ENCODE measurements at regions not wholly inside any gene's neighbourhood (a gene's known extent, or its start where the extent isn't known, plus 50 kb on each side); places are given as distances from the start of the nearest gene placed in this dataset.
A peak's percentile ranks its signal among the peaks of the same experiment; 100 is the strongest.
"Not testable (repeated sequence)": the region's sequence is repeated elsewhere in the genome, so short reads cannot be mapped to it uniquely, and the experiment has no call there.

DNA sequence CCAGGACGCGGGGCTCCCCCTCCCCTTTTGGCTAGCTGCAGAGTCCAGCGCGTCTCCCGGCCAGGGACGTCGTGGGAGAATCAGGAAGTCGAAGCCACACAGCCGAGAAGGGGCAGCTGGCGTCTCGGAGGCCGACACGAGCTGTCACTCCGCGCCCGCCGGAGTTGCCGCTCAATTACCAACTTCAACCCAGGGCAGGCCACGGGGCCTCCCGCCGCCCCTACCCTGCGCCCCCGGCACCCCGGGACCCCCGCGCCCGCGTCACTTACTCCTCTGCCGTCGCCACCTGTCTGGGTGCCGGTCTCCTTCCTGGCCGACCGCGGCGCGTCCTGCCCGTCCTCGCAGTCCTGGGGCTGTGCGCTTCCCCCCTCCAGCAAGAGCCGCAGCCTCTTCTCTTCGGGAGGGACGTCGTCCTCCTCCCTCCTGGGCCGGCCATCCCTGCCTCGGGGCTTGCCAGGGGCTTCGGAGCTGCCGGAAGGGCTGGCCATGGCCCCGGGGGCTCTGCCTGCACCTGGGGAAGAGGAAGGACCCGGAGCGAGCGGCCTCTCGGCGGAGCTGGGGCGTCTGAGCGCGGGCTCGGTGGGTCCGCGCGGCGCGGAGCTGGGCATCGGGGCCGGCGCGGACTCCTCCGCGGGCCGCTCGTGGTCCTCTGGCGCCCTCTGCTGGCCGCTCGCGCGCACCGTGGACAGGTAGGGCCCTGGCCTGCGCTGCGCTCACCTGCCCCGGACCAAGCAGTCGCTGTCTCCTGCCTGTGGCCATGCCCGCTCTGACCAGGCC lies 65.6 kb upstream of the CLEC6A start:
- DNase-seq (ENCODE audit: low spot score) = peak; percentile 53

DNA sequence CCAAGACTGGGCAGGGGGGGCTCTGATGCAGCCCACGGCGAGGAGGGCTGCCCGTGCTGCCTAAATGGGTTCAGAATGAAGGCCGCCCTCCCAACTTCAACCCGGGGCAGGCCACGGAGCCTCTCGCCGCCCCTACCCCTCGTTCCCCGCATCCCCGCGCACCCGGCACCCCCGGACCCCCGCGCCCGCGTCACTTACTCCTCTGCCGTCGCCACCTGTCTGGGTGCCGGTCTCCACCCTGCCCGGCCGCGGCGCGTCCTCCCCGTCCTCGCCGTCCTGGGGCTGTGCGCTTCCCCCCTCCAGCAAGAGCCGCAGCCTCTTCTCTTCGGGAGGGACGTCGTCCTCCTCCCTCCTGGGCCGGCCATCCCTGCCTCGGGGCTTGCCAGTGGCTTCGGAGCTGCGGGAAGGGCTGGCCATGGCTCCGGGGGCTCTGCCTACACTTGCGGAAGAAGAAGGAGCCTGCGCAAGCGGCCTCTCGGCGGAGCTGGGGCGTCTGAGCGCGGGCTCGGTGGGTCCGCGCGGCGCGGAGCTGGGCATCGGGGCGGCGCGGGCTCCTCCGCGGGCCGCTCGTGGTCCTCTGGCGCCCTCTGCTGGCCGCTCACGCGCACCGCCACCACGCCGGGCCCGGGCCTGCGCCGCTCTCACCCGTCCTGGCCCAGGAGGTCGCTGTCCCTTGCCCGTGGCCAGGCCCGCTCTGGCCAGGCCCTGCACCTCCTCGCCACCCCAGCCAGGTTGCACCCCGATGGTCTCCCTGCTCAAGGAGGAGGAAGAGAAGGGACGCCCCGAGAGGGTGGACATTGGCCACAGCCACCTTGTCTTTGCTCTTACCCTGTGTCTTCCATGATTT lies 59.3 kb upstream of the CLEC6A start:
- DNase-seq (ENCODE audit: low spot score) = peak; percentile 74

DNA sequence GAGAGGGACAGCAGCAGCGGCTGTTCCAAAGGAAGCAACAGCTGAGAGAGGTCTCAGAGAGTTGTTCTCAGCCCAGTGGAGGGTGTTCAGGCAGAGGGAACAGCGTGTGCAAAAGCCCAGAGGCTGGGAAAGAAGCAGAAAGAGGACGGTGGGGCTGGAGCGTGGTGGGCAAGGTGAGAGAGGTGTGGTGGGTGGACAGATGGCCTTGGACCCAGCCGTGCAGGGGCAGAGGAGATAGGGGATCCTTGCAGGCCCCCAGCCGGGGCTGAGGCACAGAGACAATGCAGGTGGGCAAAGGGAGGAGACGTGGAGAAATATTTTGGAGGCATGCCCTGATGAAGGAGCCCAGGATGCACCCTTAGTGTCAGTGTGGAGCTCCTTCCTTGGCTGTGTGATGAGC lies 58.4 kb upstream of the CLEC6A start:
- not testable (repeated sequence) for DNase-seq (ENCODE audit: low spot score)

DNA sequence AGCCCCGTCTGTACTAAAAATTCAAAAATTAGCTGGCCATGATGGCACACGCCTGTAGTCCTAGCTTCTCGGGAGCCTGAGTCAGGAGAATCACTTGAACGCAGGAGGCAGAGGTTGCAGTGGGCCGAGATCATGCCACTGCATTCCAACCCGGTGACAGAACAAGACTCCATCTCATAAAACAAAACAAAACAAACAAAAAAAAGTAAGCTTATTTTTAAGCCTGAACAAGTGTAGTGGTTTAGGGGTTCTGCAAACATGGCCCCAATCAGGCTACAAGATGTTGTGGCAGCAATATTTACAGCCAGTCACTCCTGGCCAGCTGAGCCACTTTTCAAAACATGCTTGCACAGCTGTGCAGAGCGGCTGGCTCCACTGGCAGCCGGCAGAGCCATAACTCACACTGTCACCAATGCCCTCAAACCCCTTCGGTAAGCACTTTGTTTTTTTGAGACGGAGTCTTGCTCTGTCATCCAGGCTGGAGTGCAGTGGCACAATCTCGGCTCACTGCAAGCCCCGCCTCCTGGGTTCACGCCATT lies 56.2 kb upstream of the CLEC6A start:
- not testable (repeated sequence) for DNase-seq (ENCODE audit: low spot score)

DNA sequence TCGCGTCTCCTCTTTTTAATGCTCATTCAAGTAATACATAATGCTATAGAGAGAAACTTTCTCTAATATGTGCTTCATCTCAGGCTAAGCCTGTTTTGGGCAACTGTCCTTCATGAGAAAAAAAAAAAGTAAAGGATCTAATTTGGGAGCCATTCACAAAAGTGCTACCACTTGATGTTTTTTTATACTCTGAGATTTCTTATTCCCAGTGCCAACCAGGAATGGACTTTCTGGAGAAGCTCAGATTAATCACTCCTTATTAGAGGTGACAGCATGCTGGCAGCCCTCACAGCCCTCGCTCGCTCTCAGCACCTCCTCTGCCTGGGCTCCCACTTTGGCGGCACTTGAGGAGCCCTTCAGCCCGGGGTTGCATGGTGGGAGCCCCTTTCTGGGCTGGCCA lies 51.9 kb upstream of the CLEC6A start:
- not testable (repeated sequence) for DNase-seq (ENCODE audit: low spot score)

DNA sequence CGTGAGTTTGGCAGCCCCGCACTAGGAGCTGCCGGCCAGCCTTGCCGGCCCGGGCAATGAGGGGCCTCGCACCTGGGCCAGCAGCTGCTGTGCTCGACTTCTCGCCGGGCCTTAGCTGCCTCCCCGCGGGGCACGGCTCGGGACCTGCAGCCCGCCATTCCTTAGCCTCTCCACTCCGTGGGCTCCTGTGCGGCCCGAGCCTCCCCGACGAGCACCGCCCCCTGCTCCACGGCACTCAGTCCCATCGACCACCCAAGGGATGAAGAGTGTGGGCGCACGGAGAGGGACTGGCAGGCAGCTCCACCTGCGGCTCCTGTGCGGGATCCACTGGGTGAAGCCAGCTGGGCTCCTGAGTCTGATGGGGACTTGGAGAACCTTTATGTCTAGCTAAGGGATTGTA lies 51.4 kb upstream of the CLEC6A start:
- DNase-seq (ENCODE audit: low spot score) = not testable (repeated sequence)
